Urinary bladder (tissue), 3 donors: ENCODE measurements at regions not wholly inside any gene's neighbourhood (a gene's known extent, or its start where the extent isn't known, plus 50 kb on each side); places are given as distances from the start of the nearest gene placed in this dataset.

Experiments used
- DNase-seq: peaks from one replicate; pipeline ENCODE4 v3.0.0-alpha.2; 2015; ENCODE audit errors: extremely low spot score
- H3K27ac ChIP-seq: one replicate; pipeline ENCODE4 v1.5.1; 2013; ENCODE audit warnings: low read depth, mild to moderate bottlenecking, moderate library complexity
- H3K36me3 ChIP-seq: one replicate; pipeline ENCODE4 v1.6.1; 2013; ENCODE audit warnings: mild to moderate bottlenecking, moderate library complexity; ENCODE audit not compliant: insufficient read depth
- H3K4me1 ChIP-seq: one replicate; pipeline ENCODE4 v1.6.1; 2013; ENCODE audit warnings: mild to moderate bottlenecking, moderate library complexity; ENCODE audit not compliant: insufficient read depth
- H3K4me3 ChIP-seq: one replicate; pipeline ENCODE4 v1.5.1; 2013; ENCODE audit warnings: low read depth, low read length
- WGBS: extraction: QIAGEN DNeasy Blood & Tissue Kit; methylation state at CpG from one replicate; pipeline ENCODE4 v1.1.7; 2013; 5-methylcytosine and 5-hydroxymethylcytosine counted together
- donor health status: healthy with polysubstance abuse.
- donor health status: healthy.

- Histone ChIP-seq H3K4me1 (no peaks in the 10 kb centered on the region), H3K27ac (no peak overlapping the region), H3K4me3 (no peak overlapping the region), H3K36me3 (no peaks in the 10 kb centered on the region)
- no peak for DNase-seq
- WGBS = 84% methylated on average over 1 of the region's 1 CpG
Observed at GRCh38 chr5:102691434-102691833, 63.7 kb upstream of the PAM start.

DNA sequence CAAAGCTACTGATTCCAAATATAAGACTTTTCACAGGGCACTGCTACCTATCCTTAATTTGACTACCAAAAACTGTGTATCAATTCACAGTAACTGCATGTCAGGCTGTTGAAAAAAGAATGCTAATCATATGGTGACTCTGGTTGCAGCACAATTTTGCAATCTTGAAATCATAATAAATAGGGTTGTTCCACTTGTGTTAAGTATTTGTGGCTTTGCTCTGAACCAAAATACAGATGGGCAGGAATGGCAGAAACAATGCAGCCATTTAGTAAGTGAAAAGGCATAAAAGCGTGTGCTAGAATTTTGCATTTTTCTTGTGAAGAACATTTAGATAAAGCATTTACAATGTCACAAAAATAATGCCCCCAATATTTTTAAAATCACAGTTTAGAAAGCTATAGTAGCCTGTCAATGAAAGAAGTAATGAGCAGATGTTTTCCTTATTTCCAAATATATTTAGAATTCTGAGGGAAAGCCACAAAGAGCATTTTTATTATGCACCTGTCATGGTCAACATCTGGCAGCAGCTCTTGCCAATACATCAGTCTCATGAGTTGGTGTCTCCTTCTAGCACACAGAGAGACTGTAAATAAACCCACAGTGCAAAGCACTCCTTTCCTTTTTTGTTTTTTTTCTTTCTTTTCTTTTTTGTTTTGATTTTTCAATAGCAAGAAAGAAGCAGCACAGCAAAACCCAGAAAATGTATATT is 54.8 kb upstream of the PAM start:
- 79% methylated on average over 1 of the region's 1 CpG for WGBS
- no peak overlapping the region for H3K4me3 ChIP-seq

DNA sequence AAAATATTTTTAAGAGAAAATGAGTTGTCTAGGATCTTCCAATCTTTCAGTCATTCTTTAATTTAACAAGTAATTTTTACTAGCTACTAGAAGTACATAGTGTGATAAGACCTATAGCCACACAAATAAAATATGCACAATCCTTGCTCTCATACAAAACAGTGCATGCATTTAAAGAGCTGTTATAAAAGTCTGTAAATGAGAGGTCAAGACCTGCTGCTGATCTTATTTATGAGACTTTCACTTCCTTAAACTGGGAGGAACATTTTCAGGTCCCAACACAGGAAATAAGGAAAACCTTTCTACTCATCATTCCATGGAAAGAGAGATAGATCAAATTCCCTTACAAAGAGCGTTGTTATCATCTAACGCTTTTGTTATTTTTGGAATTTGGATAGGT is 54.2 kb upstream of the PAM start:
- no peak overlapping the region for H3K27ac ChIP-seq
- no peaks in the 10 kb centered on the region for H3K4me1 ChIP-seq
- no peaks in the 10 kb centered on the region for H3K36me3 ChIP-seq
- WGBS = 28% methylated on average over 2 of the region's 2 CpGs
- no peak overlapping the region for H3K4me3 ChIP-seq
- DNase-seq = no peak

More for the DNA sequence above, 54.8 kb upstream of the PAM start:
- H3K36me3 ChIP-seq = no peaks in the 10 kb centered on the region
- H3K4me1 ChIP-seq = no peaks in the 10 kb centered on the region
- DNase-seq = no peak
- no peak overlapping the region for H3K27ac ChIP-seq

DNA sequence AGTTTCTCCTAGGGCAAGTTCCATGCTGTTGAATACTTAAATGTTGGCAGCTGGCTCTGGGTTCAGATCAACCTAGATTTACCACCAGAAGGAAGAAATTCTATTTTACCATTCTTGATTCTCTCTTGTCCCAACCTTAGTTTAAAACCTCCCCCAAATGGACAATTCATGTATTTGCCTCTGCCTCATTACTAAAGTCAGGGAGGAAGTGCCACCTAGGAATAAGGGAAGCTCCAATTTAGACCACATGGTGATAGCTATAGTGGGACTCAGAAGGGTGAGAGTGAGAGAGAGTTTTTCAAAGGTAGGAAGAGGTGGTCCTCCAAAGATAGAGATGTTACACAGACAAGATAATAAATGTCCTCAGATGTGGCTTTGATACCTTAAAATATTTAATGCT is 53.4 kb upstream of the PAM start:
- no peak overlapping the region for H3K4me3 ChIP-seq
- no peaks in the 10 kb centered on the region for H3K36me3 ChIP-seq
- no peak for DNase-seq
- no peak overlapping the region for H3K27ac ChIP-seq
- no peaks in the 10 kb centered on the region for H3K4me1 ChIP-seq
